GM21529 (cell line): ENCODE measurements at regions not wholly inside any gene's neighbourhood (a gene's known extent, or its start where the extent isn't known, plus 50 kb on each side); places are given as distances from the start of the nearest gene placed in this dataset.

Source experiments
- ATAC-seq: cut with Tn5 transposase; IDR thresholded peaks from one replicate; pipeline ENCODE4 v1.9.1; 2021; ENCODE audit not compliant: unreplicated experiment

- no peak for ATAC-seq
These were observed 314.0 kb downstream of the NDFIP2 start for GRCh38 chr13:79794931-79795330.

DNA sequence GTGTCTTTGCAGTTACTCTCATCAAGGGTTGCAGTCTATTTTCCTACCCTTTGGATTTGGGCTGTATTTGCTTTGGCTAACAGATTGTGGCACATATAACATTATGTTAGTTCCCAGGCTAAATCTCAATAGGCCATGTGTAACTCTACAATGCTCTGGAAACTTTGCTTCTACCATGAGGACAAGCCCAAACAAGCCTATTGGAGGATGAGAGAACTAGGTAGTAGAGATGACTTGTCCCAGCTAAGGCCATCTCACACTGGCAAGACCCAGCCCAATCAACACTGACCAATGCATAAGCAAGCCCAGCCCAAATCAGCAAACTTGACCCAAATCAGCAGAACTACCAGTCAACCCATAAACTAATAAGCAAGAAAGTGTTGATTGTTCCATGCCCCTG lies 311.8 kb downstream of the NDFIP2 start:
- ATAC-seq = no peak

- ATAC-seq = no peak
These were observed 310.6 kb downstream of the NDFIP2 start for GRCh38 chr13:79791471-79792042.

DNA sequence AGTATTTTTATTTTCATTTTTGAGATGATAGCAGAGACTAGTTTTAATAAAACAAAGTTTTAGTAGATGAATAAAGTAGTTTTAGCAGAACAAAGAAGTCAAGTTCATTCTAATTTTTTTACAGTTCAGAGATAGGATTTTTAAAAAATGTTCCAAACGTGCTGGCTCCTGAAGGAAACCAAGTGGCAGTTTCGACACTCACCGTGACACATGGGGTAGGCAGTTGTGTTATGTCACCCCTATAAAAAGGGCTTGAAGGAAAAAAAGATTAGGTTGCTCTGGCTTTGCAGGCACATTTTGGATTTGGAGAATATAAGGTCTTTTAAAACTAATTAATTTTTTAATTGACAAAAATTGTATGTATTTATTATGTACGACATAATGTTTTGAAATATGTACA lies 305.2 kb downstream of the NDFIP2 start:
- no peak for ATAC-seq

GRCh38 chr13:79782541-79783205 lies 301.7 kb downstream of the NDFIP2 start:
- no peak for ATAC-seq

GRCh38 chr13:79781829-79782540 lies 301.0 kb downstream of the NDFIP2 start:
- ATAC-seq = no peak

- ATAC-seq = no peak
These were observed 299.3 kb downstream of the NDFIP2 start for GRCh38 chr13:79780240-79780639.

GRCh38 chr13:79779761-79780160 lies 298.8 kb downstream of the NDFIP2 start:
- no peak for ATAC-seq

DNA sequence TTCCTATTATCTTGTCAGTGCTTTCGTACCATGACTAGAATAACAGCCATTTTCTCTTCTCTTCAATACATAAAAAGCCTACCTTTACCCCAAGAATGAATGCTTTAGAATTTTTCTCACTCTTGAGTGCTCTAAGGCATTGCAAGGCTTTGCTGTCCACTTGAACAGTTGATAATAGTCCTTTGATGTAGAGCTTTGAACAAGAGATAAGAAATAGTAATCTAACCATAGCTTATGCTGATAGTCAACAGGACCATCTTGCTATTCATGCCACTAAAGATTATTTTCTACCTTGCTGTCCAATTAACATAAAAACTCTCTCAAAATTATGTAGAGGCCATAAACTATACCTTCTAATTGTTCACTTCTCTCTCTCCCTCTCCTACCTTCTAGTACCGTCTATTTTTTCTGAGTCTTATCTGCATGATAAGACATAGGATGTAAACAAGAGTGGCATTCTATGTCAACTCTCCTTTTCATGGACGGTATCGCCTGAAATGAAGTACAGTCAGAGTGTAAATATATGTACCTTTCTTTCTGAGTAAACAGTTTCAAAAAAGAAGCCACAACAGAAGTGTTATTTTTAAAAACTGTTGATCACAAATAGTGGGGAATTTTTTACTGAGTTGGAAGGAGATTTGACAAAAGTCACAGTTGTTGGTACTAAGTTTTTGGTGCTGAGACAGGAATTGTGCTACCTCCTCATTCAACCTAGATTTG lies 297.9 kb downstream of the NDFIP2 start:
- no peak for ATAC-seq

DNA sequence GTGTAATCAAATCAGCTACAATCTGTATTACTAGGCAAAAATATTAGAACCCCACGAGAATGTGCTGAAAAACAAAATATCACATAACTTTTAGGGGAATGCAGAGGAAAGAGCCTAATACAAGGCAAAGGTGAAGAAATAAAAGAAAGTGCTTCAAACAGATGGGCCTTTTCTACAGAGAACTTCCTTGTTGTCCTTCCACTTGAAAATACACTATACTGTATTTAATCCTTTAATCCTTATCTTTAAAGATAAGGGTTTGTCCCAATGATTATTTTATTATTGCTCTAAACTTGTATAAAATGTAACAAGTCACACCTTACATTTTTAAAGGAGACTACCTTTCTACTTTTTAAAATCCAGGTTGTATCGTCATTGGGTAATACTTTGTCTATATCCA lies 296.5 kb downstream of the NDFIP2 start:
- no peak for ATAC-seq

DNA sequence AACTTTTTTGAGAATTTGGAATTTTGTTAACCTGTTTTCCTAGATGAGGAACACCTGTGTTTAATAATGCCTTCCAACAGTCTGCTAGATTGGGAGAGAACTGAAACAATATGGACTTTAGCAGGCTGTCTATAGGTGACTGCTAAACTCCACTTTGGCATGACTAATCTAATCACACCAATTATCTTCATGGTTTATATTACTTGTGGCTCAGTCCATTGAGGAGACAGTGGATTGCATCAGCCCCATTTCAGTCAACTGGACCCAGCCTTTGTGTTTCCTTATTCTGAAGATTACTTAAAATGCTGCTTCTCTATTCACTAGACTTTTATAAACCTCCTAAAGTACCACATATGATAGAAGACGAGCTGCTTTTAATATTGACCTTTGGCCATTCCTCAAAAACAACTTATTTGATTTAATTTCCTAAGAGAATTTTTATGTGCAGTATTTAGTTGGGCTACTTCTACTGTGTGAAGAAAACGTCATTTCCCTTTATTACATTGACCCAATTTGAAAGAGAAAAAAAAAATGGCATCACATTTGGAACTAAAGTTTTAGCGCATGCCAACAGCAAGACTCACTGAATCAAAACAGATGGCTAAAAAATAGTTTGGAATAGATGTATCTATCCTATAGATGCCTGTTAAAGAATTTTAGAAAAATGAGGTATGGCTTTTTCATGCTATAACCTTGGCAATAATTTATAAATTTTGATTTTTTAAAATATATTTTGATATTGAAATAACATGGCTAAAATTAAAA lies 295.8 kb downstream of the NDFIP2 start:
- no peak for ATAC-seq

DNA sequence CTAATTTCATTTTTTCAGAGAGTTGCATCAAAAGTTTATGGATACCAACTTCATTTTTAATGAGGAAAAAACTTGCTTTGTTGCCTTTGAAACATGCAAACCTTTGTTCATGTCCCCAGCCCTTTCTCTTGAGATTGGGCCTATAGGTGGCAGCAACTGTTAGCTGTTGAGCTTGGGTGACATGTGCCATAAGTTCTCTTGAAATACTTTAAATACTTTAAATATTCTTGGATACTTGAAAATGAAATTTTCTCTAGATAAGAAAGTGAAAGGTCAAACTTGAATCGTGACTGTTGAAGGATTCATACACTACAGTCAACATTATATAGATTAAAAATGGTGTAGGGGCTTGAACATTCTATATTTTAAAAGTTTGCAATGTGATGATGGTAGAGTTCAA lies 294.9 kb downstream of the NDFIP2 start:
- no peak for ATAC-seq

DNA sequence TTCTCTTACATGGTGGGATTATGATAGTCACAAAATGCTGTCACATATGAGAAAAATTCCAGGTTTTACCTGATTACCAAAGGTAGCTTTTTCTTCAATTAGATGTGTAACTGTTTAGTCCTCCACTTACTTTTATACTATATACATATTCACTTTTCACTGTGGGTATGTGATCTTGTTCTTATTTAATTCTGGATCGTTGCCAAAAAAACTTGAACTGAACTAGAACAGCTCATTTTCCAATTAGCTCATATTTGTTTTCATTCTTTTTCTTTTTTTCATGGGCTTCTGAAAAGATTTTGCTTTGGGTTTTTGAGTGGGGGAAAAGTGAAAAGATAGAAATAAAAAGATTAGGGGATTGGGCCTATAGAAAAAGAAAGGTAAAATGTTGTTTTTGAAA lies 291.9 kb downstream of the NDFIP2 start:
- ATAC-seq = no peak

- no peak for ATAC-seq
These were observed 290.5 kb downstream of the NDFIP2 start for GRCh38 chr13:79771493-79771892.

DNA sequence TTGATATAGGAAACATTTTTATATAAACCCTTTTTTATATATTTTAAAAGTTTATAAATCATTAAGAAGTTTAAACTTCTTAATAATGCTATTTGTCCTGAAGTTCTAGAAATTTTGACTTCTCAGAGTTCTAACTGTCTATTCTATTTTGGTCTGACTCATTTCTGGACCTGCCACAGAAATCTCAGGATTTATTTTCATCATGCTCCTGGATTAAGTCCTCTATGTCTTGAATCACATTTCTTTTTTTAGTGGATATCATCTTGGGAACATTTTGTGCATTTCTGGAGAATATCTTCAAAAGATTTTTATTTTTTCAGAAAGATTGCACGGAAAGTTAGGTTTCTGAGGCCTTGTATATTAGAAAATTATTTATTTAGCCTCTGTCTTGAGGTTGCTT lies 289.1 kb downstream of the NDFIP2 start:
- ATAC-seq = no peak

- no peak for ATAC-seq
These were observed 286.2 kb downstream of the NDFIP2 start for GRCh38 chr13:79767126-79767525.

GRCh38 chr13:79765331-79765730 lies 284.4 kb downstream of the NDFIP2 start:
- ATAC-seq = no peak

GRCh38 chr13:79749984-79750551 lies 269.1 kb downstream of the NDFIP2 start:
- ATAC-seq = no peak

GRCh38 chr13:79749566-79749965 lies 268.6 kb downstream of the NDFIP2 start:
- no peak for ATAC-seq

GRCh38 chr13:79745081-79745480 lies 264.1 kb downstream of the NDFIP2 start:
- no peak for ATAC-seq

- ATAC-seq = no peak
These were observed 262.0 kb downstream of the NDFIP2 start for GRCh38 chr13:79742923-79743322.
